Activated CD4-positive, alpha-beta memory T cell treated with anti-CD3 and anti-CD28 coated beads, Interleukin-2, amount 10 ng/mL, durations not matched to agents 7 days and 5 days (primary cell): ENCODE measurements at regions not wholly inside any gene's neighbourhood (a gene's known extent, or its start where the extent isn't known, plus 50 kb on each side); places are given as distances from the start of the nearest gene placed in this dataset.
"Not testable (repeated sequence)": the region's sequence is repeated elsewhere in the genome, so short reads cannot be mapped to it uniquely, and the experiment has no call there.

ENCODE experiments used
- CTCF ChIA-PET: fragments of 350-600 bp; sonication (Branson Sonifier 250); formaldehyde crosslinking; loops from one replicate; lab custom pipeline; 2021; ENCODE audit warnings: antibody characterized with exemption, inconsistent platforms; lab: Charles Lee
- POLR2A ChIA-PET: fragments of 350-600 bp; sonication (Branson Sonifier 250); formaldehyde crosslinking; loops from one replicate; lab custom pipeline; 2021; ENCODE audit warnings: antibody characterized with exemption; lab: Charles Lee
- DNase-seq: peaks from one replicate; pipeline ENCODE4 v3.0.0-alpha.2; 2020
- H3K27ac Mint-ChIP-seq: one replicate; pipeline ENCODE4 v1.8.0; 2021; ENCODE audit warnings: mild to moderate bottlenecking, mixed read lengths
- H3K27me3 Mint-ChIP-seq: one replicate; pipeline ENCODE4 v1.8.0; 2021; ENCODE audit warnings: mixed read lengths
- H3K36me3 Mint-ChIP-seq: one replicate; pipeline ENCODE4 v1.8.0; 2021; ENCODE audit warnings: low read depth, mixed read lengths
- H3K4me1 Mint-ChIP-seq: one replicate; pipeline ENCODE4 v1.8.0; 2021; ENCODE audit warnings: mixed read lengths
- H3K4me3 Mint-ChIP-seq: one replicate; pipeline ENCODE4 v1.8.0; 2021; ENCODE audit warnings: mild to moderate bottlenecking, mixed read lengths
- H3K9me3 Mint-ChIP-seq: one replicate; pipeline ENCODE4 v1.8.0; 2021; ENCODE audit warnings: mixed read lengths

- H3K36me3 Mint-ChIP-seq, H3K27me3 Mint-ChIP-seq, CTCF ChIA-PET, H3K4me1 Mint-ChIP-seq, H3K27ac Mint-ChIP-seq, H3K9me3 Mint-ChIP-seq, DNase-seq, POLR2A ChIA-PET, H3K4me3 Mint-ChIP-seq: not testable (repeated sequence)
These were observed 318.4 kb downstream of the ZFHX3 start for GRCh38 chr16:72729552-72729951.

DNA sequence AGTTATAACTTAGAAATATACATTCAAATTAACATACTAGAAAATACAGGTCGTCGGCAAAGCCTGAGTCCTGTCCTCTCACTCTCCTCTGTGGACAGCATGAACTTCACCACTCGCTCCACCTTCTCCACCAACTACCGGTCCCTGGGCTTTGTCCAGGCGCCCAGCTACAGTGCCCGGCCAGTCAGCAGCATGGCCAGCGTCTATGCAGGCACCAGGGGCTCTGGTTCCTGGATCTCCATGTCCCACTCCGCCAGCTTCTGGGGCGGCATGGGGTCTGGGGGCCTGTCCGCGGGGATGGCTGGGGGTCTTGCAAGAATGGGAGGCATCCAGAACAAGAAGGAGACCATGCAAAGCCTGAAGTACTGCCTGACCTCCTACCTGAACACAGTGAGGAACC is 319.4 kb downstream of the ZFHX3 start:
- no peak for DNase-seq
- Mint-ChIP-seq H3K27ac (no peak overlapping the region), H3K27me3 (peaks cover 2% of the 10 kb centered on the region), H3K9me3 (no peaks in the 10 kb centered on the region), H3K4me3 (no peak overlapping the region), H3K36me3 (no peaks in the 10 kb centered on the region), H3K4me1 (no peaks in the 10 kb centered on the region)
- CTCF ChIA-PET, result no interaction called here
- POLR2A ChIA-PET, result no interaction called here

GRCh38 chr16:72727565-72727964 is 320.4 kb downstream of the ZFHX3 start:
- Mint-ChIP-seq H3K36me3 (no peaks in the 10 kb centered on the region), H3K27ac (no peak overlapping the region), H3K27me3 (no peaks in the 10 kb centered on the region), H3K9me3 (no peaks in the 10 kb centered on the region), H3K4me3 (no peak overlapping the region), H3K4me1 (no peaks in the 10 kb centered on the region)
- ChIA-PET POLR2A (no interaction called here), CTCF (no interaction called here)
- no peak for DNase-seq

DNA sequence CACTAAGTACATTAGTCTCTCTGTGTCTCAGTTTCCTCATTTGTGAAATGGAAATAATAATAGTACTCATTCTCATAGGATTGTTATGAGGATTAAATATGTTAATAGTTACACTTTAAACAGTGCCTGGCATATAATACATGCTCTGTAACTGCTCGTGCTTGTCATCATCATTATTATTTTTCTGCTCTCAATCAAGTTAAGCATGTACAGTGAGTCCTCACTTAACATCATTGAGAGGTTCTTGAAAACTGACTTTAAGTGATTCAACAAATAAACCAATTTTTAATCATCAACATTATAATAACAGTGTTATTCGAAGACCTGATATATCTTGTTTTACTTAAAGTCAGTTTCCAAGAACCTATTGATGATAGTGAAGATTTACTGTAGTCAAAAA is 322.3 kb downstream of the ZFHX3 start:
- no peaks in the 10 kb centered on the region for H3K36me3 Mint-ChIP-seq
- ChIA-PET CTCF (no interaction called here), POLR2A (no interaction called here)
- no peak for DNase-seq
- no peak overlapping the region for H3K4me3 Mint-ChIP-seq
- no peaks in the 10 kb centered on the region for H3K27me3 Mint-ChIP-seq
- no peaks in the 10 kb centered on the region for H3K4me1 Mint-ChIP-seq
- no peaks in the 10 kb centered on the region for H3K9me3 Mint-ChIP-seq
- no peak overlapping the region for H3K27ac Mint-ChIP-seq

- Mint-ChIP-seq H3K4me3 (no peak overlapping the region), H3K27ac (no peak overlapping the region), H3K27me3 (no peaks in the 10 kb centered on the region), H3K9me3 (no peaks in the 10 kb centered on the region), H3K36me3 (no peaks in the 10 kb centered on the region), H3K4me1 (no peaks in the 10 kb centered on the region)
- DNase-seq, result no peak
- CTCF ChIA-PET, result no interaction called here
- POLR2A ChIA-PET, result no interaction called here
These were observed 324.1 kb downstream of the ZFHX3 start for GRCh38 chr16:72723781-72724180.

- CTCF ChIA-PET, result no interaction called here
- Mint-ChIP-seq H3K9me3 (no peaks in the 10 kb centered on the region), H3K27ac (no peak overlapping the region), H3K4me1 (no peaks in the 10 kb centered on the region), H3K27me3 (no peaks in the 10 kb centered on the region), H3K4me3 (no peak overlapping the region), H3K36me3 (no peaks in the 10 kb centered on the region)
- POLR2A ChIA-PET, result no interaction called here
- DNase-seq, result no peak
These were observed 325.4 kb downstream of the ZFHX3 start for GRCh38 chr16:72722552-72722951.

DNA sequence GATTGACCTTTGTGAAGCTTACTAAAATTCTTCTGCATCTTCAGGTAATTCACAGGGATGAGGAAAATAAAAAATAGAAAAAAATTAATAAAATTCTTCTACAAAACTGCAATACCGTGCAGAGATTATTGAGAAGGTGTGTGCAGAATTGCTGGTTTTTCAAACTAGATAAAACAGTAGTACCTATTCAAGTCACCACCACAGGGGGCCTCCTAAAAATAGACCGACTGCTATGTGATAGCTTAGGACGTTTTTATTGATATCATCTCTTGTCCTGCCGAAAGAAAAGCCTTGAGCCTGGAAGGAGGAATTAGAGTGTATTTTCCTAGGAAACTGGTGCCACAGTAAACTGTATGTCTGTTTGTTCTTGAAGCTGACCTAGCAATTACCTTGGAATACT is 325.9 kb downstream of the ZFHX3 start:
- no peaks in the 10 kb centered on the region for H3K27me3 Mint-ChIP-seq
- ChIA-PET POLR2A (no interaction called here), CTCF (interaction anchor here (0.6 kb wide), 1 partner anchor 1407 kb away, joined by 3 read pairs; no protein-coding TSS in a partner anchor)

DNA sequence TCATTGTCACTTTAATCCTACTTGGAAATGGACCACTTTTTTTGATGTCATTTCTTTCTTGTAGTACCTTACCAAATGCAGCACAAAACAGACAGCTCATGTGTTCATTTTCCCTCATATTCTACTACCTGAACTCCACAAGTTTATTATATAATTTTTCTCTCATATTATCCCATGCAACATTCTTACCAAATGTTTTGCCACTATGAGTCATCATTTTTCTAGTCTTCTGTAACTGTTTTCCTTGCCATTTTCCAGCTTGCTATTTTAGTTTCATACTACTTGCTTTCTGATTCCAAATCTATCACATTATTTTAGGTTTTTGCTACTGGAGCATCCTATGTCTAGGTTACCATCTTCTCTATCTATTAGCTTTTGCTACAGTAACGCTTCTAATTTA is 332.7 kb downstream of the ZFHX3 start:
- no peak overlapping the region for H3K4me3 Mint-ChIP-seq
- H3K4me1 Mint-ChIP-seq, result no peaks in the 10 kb centered on the region
- no peaks in the 10 kb centered on the region for H3K36me3 Mint-ChIP-seq
- DNase-seq, result no peak
- ChIA-PET POLR2A (no interaction called here), CTCF (no interaction called here)
- no peak overlapping the region for H3K27ac Mint-ChIP-seq
- peaks cover 10% of the 10 kb centered on the region for H3K9me3 Mint-ChIP-seq
- no peaks in the 10 kb centered on the region for H3K27me3 Mint-ChIP-seq

More for the DNA sequence above, 325.9 kb downstream of the ZFHX3 start:
- H3K4me3 Mint-ChIP-seq, result no peak overlapping the region
- H3K27ac Mint-ChIP-seq, result no peak overlapping the region
- no peaks in the 10 kb centered on the region for H3K9me3 Mint-ChIP-seq
- no peaks in the 10 kb centered on the region for H3K36me3 Mint-ChIP-seq
- H3K4me1 Mint-ChIP-seq, result no peaks in the 10 kb centered on the region
- DNase-seq, result no peak

DNA sequence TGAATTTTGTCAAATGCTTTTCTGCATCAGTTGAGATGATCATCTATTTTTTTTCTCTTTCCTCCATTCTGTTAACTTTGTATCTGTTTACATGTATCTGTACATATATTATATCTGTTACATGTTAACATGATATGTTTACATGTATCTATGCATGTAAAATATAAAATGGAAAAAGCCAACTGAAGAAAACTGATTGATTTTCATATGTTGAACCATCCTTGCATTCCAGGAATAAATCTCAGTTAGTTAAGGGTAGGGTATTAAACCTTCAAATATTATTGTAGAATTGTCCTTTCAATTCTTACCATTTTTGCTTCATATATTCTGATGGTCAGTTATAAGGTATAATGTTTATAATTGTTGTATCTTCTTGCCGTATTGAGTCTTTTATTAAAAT is 336.1 kb downstream of the ZFHX3 start:
- CTCF ChIA-PET, result no interaction called here
- Mint-ChIP-seq H3K9me3 (peaks cover 14% of the 10 kb centered on the region), H3K27me3 (no peaks in the 10 kb centered on the region), H3K4me3 (no peak overlapping the region), H3K27ac (no peak overlapping the region), H3K36me3 (no peaks in the 10 kb centered on the region), H3K4me1 (no peaks in the 10 kb centered on the region)
- POLR2A ChIA-PET, result no interaction called here
- DNase-seq, result no peak

GRCh38 chr16:72705801-72706200 is 342.1 kb downstream of the ZFHX3 start:
- DNase-seq, result no peak
- CTCF ChIA-PET, result no interaction called here
- no peaks in the 10 kb centered on the region for H3K27me3 Mint-ChIP-seq
- H3K4me3 Mint-ChIP-seq, result no peak overlapping the region
- POLR2A ChIA-PET, result no interaction called here
- no peaks in the 10 kb centered on the region for H3K4me1 Mint-ChIP-seq
- H3K27ac Mint-ChIP-seq, result no peak overlapping the region
- no peaks in the 10 kb centered on the region for H3K36me3 Mint-ChIP-seq
- peaks cover 5% of the 10 kb centered on the region for H3K9me3 Mint-ChIP-seq

DNA sequence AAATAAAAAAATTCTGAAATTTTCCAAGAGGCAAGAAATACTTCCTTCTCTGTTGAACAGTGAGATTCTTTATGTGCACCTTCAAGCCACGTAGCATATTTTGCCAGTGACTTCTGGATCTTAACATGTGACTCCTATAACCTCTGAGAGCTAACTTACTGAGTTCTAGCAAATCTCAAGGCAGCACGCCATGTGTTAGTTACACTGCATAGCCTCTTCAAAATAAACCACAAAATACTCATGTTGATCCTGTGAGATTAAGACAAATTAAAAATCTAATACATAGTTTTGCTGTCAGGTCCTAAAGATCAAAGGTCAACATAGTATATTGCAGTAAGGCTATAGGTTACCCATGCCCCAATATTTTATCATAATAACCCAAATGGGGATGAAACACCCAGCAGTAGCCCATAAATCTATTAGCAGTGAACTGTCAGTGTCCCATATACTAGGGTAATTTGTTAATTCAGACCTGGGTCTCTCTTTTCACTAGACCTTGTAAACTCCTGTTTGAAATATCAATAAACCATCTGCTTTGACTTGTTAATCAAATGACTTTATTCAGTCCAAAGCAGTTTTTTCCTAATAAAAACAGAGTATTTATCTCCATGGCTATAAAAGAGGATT is 343.1 kb downstream of the ZFHX3 start:
- ChIA-PET CTCF (no interaction called here), POLR2A (no interaction called here)
- Mint-ChIP-seq H3K27me3 (no peaks in the 10 kb centered on the region), H3K36me3 (no peaks in the 10 kb centered on the region), H3K9me3 (peaks cover 4% of the 10 kb centered on the region), H3K4me1 (no peaks in the 10 kb centered on the region), H3K27ac (no peak overlapping the region), H3K4me3 (no peak overlapping the region)
- no peak for DNase-seq

DNA sequence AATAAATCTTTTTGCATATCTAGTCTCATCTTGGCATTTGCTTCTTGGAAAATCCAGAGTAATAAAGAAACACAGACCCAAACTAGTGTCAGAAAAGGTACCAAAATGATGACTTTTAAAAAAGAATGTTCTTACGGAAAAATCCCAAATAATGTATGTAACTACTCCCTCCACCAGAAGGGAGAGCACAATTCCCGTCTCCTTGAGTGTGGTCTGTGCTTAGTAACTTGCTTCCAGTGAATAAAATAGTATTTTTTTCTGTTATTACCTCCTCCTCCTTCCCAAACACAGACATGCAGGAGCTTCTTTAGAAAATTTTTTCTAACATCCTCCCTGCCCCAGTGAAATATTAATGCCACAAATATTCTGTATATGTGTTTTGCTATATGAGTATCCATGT is 358.1 kb downstream of the ZFHX3 start:
- H3K36me3 Mint-ChIP-seq, result no peaks in the 10 kb centered on the region
- no peaks in the 10 kb centered on the region for H3K4me1 Mint-ChIP-seq
- no peak overlapping the region for H3K4me3 Mint-ChIP-seq
- ChIA-PET CTCF (no interaction called here), POLR2A (no interaction called here)
- no peaks in the 10 kb centered on the region for H3K27me3 Mint-ChIP-seq
- no peak for DNase-seq
- peaks cover 2% of the 10 kb centered on the region for H3K9me3 Mint-ChIP-seq
- H3K27ac Mint-ChIP-seq, result no peak overlapping the region

DNA sequence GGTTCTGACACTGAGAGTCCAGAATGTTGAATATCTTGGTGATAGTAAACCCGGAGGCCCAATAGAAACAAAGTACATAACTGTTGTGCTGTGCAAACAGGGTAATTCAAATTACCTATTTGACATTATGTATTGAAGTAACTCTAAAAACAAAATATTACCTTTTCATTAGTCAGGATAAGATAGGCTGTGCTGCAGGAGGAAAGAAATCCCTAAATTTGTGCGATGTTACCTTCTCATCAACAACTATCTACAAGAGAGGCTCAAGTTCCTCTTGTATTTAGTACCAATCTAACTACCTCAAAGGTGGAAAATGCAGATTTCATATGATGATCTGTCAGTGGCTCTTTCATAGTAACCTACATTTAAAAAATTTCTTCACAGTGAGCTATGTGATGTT is 367.2 kb downstream of the ZFHX3 start:
- no peak for DNase-seq
- H3K36me3 Mint-ChIP-seq, result no peaks in the 10 kb centered on the region
- H3K4me3 Mint-ChIP-seq, result no peak overlapping the region
- no peaks in the 10 kb centered on the region for H3K4me1 Mint-ChIP-seq
- H3K27me3 Mint-ChIP-seq, result no peaks in the 10 kb centered on the region
- POLR2A ChIA-PET, result no interaction called here
- CTCF ChIA-PET, result no interaction called here
- no peaks in the 10 kb centered on the region for H3K9me3 Mint-ChIP-seq
- H3K27ac Mint-ChIP-seq, result no peak overlapping the region

GRCh38 chr16:72679856-72680255 is 368.1 kb downstream of the ZFHX3 start:
- CTCF ChIA-PET, result no interaction called here
- Mint-ChIP-seq H3K9me3 (no peaks in the 10 kb centered on the region), H3K27ac (no peak overlapping the region), H3K36me3 (no peaks in the 10 kb centered on the region), H3K27me3 (no peaks in the 10 kb centered on the region), H3K4me3 (no peak overlapping the region), H3K4me1 (no peaks in the 10 kb centered on the region)
- POLR2A ChIA-PET, result no interaction called here
- DNase-seq, result no peak
